Transverse colon (tissue), 4 donors: ENCODE measurements at regions not wholly inside any gene's neighbourhood (a gene's known extent, or its start where the extent isn't known, plus 50 kb on each side); places are given as distances from the start of the nearest gene placed in this dataset.
"Not testable (repeated sequence)": the region's sequence is repeated elsewhere in the genome, so short reads cannot be mapped to it uniquely, and the experiment has no call there.

Experiments
- DNase-seq: peaks from one replicate; pipeline ENCODE4 v3.0.0-alpha.2; 2019
- H3K27ac ChIP-seq, 4 donors: fragments of 200-600 bp; sonication (generic); 2 replicates each; pipeline ENCODE4 v1.5.1; 2016 to 2018; ENCODE audit warnings: inconsistent platforms in 4 of 4
- H3K27me3 ChIP-seq: fragments of 200-600 bp; sonication (generic); 2 replicates; pipeline ENCODE4 v1.5.1; 2017; ENCODE audit warnings: inconsistent platforms
- H3K36me3 ChIP-seq, 4 donors: fragments of 200-600 bp; sonication (generic); 2 replicates each; pipeline ENCODE4 v1.5.1; 2017 to 2019; ENCODE audit warnings: inconsistent platforms in 4 of 4
- H3K4me1 ChIP-seq, 4 donors: fragments of 200-600 bp; sonication (generic); 2 replicates each; pipeline ENCODE4 v1.5.1; 2017 to 2020; ENCODE audit warnings: inconsistent platforms in 4 of 4
- H3K4me3 ChIP-seq, 4 donors: fragments of 200-600 bp; sonication (generic); 1 replicate in 1 of 4; 2 replicates in 3 of 4; pipeline versions ENCODE4 v1.5.1 to v1.6.1; 2017 to 2019; ENCODE audit warnings: inconsistent platforms in 4 of 4
- H3K9me3 ChIP-seq, 2 donors: fragments of 200-600 bp; sonication (generic); 2 replicates each; pipeline ENCODE4 v1.5.1; 2017 to 2019; ENCODE audit warnings: inconsistent platforms in 2 of 2
- EP300 ChIP-seq: sonication (generic); formaldehyde crosslinking; IDR thresholded peaks from one replicate; pipeline ENCODE4 v1.6.1; 2017; ENCODE audit warnings: antibody characterized with exemption, low read depth
- POLR2A ChIP-seq: fragments of 450-650 bp; IDR thresholded peaks from one replicate; pipeline ENCODE4 v1.6.1; 2016; ENCODE audit warnings: antibody characterized with exemption, mild to moderate bottlenecking, moderate library complexity
- POLR2AphosphoS5 ChIP-seq, 3 donors: sonication (generic); formaldehyde crosslinking; IDR thresholded peaks; one replicate each; pipeline ENCODE4 v1.6.1; 2016; ENCODE audit warnings: antibody characterized with exemption in 3 of 3
- WGBS, 2 donors: methylation state at CpG; one replicate each; pipeline ENCODE4 v1.1.5; 2018; ENCODE audit warnings: low coverage in 1 of 2; 5-methylcytosine and 5-hydroxymethylcytosine counted together
- in situ Hi-C, 4 donors: fragments of 200-750 bp; cut with MboI; loops; one replicate each; pipeline versions ENCODE4 v1.15.0 to v1.15.1; 2017; ENCODE audit warnings: low sequenced_read_pairs in 3 of 4, low pct_ligation_motif_present in 1 of 4, low pct_unique_long_range_greater_than_20kb in 1 of 4
- intact Hi-C: fragments of 100-400 bp; cut with DNase I; formaldehyde crosslinking; loops from one replicate; pipeline ENCODE4 v1.15.1; 2023; ENCODE audit warnings: low total_unique reads
- TF ChIP-seq, protein P1 (sequence below), 5 experiments: fragments of 200-600 bp in 3 of 5; fragments of 450-650 bp in 2 of 5; sonication (generic) in 3 of 5; IDR thresholded peaks; 1 replicate in 2 of 5; 2 replicates in 3 of 5; pipeline ENCODE4 v1.5.1; 2016 to 2017; ENCODE audit warnings: antibody characterized with exemption in 5 of 5, inconsistent platforms in 3 of 5, mild to moderate bottlenecking in 2 of 5, moderate library complexity in 1 of 5

DNA sequence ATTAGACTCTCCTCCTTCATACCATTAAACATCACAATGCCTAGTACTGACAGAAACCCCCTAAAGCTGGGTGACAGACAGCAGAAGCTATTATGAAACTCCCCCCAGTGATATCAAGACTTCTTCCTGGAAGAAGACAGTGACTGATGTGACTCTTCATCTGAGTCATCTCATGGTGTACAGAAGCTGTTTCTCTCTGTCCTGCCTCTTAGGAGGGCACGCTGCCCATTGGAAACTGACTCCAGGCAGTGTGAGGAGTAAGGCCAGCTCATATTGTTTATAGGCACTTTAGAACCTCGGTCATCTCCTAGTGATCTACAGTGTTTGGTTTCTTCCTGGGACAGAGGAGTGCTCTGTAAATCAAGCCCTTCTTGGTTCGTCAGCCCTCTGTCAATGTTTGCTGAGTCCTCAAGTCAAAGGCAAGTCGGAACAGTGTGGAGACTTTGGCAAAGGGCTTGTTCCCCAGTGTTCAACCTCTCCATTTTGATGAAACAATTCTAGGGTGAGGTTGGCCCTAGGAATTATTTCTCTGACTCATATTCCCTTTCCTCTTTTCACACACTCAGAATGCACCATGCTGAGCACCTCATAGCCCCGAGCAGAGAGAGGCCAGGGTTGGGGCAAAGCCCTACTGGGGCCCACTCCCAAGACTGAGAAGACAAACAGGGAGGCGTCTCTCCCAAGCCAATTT lies 172.5 kb upstream of the TMEM45B start:
- Histone ChIP-seq H3K4me1 (no peaks in the 10 kb centered on the region), H3K27me3 (peaks cover 31% of the 10 kb centered on the region), H3K27ac (no peak overlapping the region), H3K36me3 (no peaks in the 10 kb centered on the region), H3K9me3 (no peaks in the 10 kb centered on the region), H3K4me3 (no peak overlapping the region)
- intact Hi-C loops (no loop called here), in situ Hi-C loops (no loop called here)
- no peak for DNase-seq
- TF ChIP-seq, protein P1, sequence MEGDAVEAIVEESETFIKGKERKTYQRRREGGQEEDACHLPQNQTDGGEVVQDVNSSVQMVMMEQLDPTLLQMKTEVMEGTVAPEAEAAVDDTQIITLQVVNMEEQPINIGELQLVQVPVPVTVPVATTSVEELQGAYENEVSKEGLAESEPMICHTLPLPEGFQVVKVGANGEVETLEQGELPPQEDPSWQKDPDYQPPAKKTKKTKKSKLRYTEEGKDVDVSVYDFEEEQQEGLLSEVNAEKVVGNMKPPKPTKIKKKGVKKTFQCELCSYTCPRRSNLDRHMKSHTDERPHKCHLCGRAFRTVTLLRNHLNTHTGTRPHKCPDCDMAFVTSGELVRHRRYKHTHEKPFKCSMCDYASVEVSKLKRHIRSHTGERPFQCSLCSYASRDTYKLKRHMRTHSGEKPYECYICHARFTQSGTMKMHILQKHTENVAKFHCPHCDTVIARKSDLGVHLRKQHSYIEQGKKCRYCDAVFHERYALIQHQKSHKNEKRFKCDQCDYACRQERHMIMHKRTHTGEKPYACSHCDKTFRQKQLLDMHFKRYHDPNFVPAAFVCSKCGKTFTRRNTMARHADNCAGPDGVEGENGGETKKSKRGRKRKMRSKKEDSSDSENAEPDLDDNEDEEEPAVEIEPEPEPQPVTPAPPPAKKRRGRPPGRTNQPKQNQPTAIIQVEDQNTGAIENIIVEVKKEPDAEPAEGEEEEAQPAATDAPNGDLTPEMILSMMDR (IDR thresholded peaks at IDR 0.05) = no peak
- TF ChIP-seq POLR2A = no peak
- no peak for TF ChIP-seq POLR2AphosphoS5 (IDR thresholded peaks at IDR 0.05)
- no peak for TF ChIP-seq EP300
- 57 to 60% methylated on average over 1 to 6 of the region's 6 CpGs for WGBS, 2 donors

DNA sequence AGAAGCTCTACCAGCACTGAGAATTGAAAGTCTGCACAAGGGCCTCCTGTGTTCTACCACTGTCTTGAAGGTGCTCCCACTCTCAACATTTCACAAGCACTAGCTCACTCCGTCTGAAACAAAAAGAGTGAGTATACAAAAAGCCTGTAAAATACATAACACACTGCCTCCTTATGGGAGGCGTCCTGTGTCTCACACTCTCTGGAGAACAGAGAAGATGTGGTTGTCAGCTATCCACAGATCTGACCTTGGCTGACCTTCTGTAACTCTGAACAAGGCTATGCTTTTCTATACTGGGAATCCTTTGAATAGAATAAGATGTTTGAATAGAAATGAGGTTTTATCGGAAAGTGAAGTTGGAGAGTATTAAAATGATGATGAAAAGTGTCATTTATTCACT lies 171.3 kb upstream of the TMEM45B start:
- intact Hi-C loops = no loop called here

DNA sequence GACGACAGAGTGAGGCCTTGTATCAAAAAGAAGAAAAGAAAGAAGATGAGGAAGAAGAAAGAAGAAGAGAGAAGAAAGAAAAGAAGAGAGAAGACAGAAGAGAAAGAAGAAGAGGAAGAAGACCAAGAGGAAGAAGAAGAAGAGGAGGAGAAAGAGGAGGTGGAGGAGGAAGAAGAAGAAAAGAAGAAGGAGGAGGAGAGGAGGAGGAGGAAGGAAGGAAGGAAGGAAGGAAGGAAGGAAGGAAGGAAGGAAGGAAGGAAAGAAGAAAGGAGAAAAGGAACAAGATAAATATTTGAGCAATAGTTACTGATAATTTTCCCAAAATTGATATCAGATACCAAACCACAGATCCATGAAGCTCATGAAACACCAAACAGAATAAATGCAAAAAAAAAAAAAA lies 169.7 kb upstream of the TMEM45B start:
- in situ Hi-C loops = no loop called here

More for the DNA sequence above, 171.3 kb upstream of the TMEM45B start:
- Histone ChIP-seq H3K9me3 (no peaks in the 10 kb centered on the region), H3K27me3 (peaks cover 31% of the 10 kb centered on the region), H3K27ac (no peak overlapping the region), H3K4me1 (no peaks in the 10 kb centered on the region), H3K36me3 (no peaks in the 10 kb centered on the region), H3K4me3 (no peak overlapping the region)
- 65 to 80% methylated on average over 3 of the region's 3 CpGs for WGBS, 2 donors
- no peak for DNase-seq
- TF ChIP-seq, protein P1 (IDR thresholded peaks at IDR 0.05) = no peak
- TF ChIP-seq POLR2AphosphoS5 (IDR thresholded peaks at IDR 0.05) (no peak), EP300 (no peak), POLR2A (no peak)
- in situ Hi-C loops = no loop called here

DNA sequence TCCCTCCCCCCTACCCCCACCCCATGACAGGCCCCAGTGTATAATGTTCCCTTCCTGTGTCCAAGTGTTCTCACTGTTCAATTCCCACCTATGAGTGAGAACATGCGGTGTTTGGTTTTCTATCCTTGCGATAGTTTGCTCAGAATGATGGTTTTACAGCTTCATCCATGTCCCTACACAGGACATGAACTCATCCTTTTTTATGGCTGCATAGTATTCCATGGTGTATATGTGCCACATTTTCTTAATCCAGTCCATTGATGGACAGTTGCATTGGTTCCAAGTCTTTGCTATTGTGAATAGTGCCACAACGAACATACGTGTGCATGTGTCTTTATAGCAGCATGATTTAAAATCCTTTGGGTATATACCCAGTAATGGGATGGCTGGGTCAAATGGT lies 165.6 kb upstream of the TMEM45B start:
- intact Hi-C loops, H3K9me3 ChIP-seq: not testable (repeated sequence)
- WGBS, 2 donors = 90 to 100% methylated on average over 4 of the region's 4 CpGs

More for the DNA sequence above, 169.7 kb upstream of the TMEM45B start:
- WGBS, 2 donors = 60 to 63% methylated on average over 1 of the region's 1 CpG
- DNase-seq = no peak
- H3K4me1 ChIP-seq = no peaks in the 10 kb centered on the region
- no peaks in the 10 kb centered on the region for H3K9me3 ChIP-seq
- peaks cover 26% of the 10 kb centered on the region for H3K27me3 ChIP-seq
- H3K27ac ChIP-seq = no peak overlapping the region
- intact Hi-C loops = no loop called here
- TF ChIP-seq, protein P1 (IDR thresholded peaks at IDR 0.05) = no peak
- TF ChIP-seq POLR2AphosphoS5 (IDR thresholded peaks at IDR 0.05) = no peak
- TF ChIP-seq EP300 = no peak
- TF ChIP-seq POLR2A = no peak
- no peak overlapping the region for H3K4me3 ChIP-seq
- H3K36me3 ChIP-seq = no peaks in the 10 kb centered on the region

DNA sequence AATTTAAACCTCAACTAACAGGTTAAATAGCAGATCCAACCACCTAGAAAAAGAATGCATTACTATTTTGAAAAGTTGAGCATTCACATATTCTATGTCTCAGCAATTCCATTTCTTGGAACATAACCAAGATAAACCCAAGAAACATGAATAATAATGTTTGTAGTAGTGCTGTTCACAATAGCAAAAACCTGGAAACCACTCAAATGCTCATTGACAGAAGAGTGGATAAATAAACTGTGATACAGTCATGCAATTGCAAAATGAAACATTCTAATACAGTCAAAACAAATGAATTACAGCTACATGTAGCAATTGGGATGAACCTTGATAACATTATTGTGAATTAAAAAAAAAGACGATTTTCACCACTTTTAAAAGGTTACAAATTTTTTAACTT lies 162.8 kb upstream of the TMEM45B start:
- H3K27ac ChIP-seq = no peak overlapping the region
- intact Hi-C loops = no loop called here
- no peak overlapping the region for H3K4me3 ChIP-seq
- no peaks in the 10 kb centered on the region for H3K27me3 ChIP-seq
- DNase-seq = no peak
- in situ Hi-C loops = no loop called here
- no peak for TF ChIP-seq POLR2A
- TF ChIP-seq, protein P1 (IDR thresholded peaks at IDR 0.05) = no peak
- TF ChIP-seq POLR2AphosphoS5 (IDR thresholded peaks at IDR 0.05) = no peak
- no peak for TF ChIP-seq EP300
- 72 to 74% methylated on average over 1 of the region's 1 CpG for WGBS, 2 donors
- no peaks in the 10 kb centered on the region for H3K36me3 ChIP-seq
- H3K9me3 ChIP-seq = peaks cover 10% of the 10 kb centered on the region in 2 donors
- no peaks in the 10 kb centered on the region for H3K4me1 ChIP-seq

More for the DNA sequence above, 165.6 kb upstream of the TMEM45B start:
- H3K4me1 ChIP-seq, DNase-seq, H3K27me3 ChIP-seq, in situ Hi-C loops, H3K36me3 ChIP-seq, H3K27ac ChIP-seq, H3K4me3 ChIP-seq: not testable (repeated sequence)
